HG03558 (cell line): ENCODE measurements at regions not wholly inside any gene's neighbourhood (a gene's known extent, or its start where the extent isn't known, plus 50 kb on each side); places are given as distances from the start of the nearest gene placed in this dataset.

Experiments used
- ATAC-seq: cut with Tn5 transposase; IDR thresholded peaks from one replicate; pipeline ENCODE4 v1.9.1; 2021; ENCODE audit warnings: moderate number of reproducible peaks; ENCODE audit not compliant: unreplicated experiment; ENCODE audit errors: extremely low read depth

DNA sequence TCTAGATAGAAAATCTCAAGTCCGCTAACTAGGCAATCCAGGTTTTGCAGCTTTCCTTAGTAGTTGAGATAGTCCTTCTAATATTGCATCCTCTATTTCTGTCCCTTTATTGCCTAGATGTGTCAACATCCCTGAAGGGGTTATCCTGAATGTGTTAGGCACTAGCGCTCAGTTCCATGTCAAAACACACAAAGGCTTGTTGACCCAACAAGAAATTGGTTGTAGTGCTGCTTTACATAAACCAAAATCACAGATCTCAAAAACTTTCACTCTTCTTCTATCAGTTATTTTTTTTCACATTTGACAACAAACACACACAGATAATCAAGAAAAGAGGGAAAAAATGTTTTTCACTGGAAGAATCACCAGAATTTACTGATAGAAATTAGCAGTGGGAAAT lies 51.4 kb upstream of the SOX2 start:
- no peak for ATAC-seq

DNA sequence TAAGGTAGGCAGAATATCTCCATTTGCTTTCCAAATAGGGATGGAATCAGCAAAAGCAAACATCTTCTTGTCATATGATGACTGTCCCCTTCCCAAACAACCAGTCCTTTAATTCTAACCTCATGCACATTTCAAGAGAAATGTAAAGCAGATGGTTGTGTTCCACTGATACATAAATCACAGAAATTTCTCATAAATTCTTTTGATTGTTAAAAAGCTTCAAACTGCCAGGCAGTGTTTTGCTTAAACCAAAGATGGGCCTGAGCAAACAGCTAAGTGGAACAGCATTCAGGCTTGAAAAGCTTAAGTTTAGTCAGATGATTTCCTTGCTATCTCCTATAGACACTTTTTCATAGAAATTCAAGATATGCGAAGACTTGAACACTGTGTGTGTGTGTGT lies 74.3 kb upstream of the SOX2 start:
- no peak for ATAC-seq

- no peak for ATAC-seq
These were observed 74.7 kb upstream of the SOX2 start for GRCh38 chr3:181637056-181637455.

DNA sequence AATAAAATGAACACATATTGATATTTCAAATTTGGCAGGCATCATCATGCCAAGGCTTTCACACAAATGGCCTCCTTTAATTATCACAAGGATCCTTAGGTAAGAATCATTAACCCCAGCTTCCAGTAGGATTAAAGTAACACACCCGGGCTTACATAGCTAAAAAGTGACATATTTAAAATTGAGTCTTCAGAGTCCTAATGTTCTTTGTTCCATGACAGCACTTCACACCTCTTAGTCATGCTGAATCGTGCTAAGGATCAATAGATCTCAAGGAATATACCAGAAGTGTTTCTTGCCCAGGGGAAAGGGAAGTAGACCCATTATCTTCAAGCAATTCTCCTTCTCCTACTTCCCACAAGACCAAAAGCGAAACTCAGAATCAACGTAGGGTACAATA lies 76.6 kb upstream of the SOX2 start:
- no peak for ATAC-seq

- ATAC-seq, result no peak
These were observed 78.2 kb upstream of the SOX2 start for GRCh38 chr3:181633556-181633955.

DNA sequence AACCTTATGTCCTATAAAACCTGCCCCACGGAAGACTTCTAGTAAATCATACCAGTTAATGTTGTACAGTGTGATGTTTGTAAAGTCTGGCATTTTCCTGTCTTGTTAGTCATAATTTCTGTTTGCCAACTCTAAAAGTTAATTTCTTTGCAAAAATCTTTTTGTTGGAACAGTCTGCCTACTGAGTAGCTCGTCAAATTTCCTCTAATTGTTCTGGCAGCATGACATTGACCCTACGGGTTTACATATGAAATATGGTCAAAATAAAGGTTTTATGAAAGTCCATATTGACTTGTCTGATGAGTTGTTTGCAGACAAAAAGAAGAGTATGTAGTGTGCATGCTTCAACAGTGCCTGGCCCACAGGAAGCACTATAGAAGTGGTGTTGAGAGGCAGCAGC lies 79.8 kb upstream of the SOX2 start:
- no peak for ATAC-seq

DNA sequence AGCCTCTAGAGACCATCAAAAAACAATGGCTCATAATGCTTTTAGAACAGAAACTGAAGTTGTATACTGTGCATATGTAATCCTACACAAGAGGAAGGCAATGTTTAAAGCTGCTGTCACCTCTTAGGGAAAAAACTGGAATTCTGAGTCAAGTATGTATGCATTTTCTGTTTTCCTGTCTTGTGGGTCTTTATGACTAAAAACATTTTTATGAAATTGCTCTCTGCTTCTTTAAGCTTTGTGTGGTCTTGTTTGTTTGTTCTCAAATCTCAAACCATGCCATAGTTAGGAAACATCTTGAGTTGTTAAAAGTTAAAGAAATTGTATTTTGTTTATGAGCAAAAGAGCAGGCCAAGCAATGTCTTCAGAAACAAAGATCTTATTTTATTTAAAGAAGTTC lies 80.9 kb upstream of the SOX2 start:
- ATAC-seq, result no peak

GRCh38 chr3:181629711-181630110 lies 82.0 kb upstream of the SOX2 start:
- no peak for ATAC-seq

DNA sequence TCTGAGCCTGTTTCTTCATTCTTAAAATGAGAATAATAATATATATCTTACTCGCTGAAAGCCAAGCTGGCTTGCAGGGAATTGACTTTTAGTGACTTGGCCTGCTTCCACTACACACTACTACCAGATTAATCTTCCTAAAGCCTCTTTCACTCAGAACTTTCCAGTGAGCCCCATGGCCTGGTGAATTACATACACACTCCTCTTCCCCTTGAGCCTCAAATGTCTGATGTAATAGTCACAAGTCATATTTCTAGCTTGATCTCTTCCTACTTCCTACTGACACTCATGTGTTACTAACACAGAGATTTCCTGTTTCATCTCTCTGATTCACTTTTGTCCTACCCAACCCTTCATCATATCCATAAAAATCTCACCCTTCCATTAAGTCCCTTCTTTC lies 82.7 kb upstream of the SOX2 start:
- ATAC-seq, result no peak

GRCh38 chr3:181628384-181628783 lies 83.3 kb upstream of the SOX2 start:
- no peak for ATAC-seq

GRCh38 chr3:181626036-181626435 lies 85.7 kb upstream of the SOX2 start:
- no peak for ATAC-seq

DNA sequence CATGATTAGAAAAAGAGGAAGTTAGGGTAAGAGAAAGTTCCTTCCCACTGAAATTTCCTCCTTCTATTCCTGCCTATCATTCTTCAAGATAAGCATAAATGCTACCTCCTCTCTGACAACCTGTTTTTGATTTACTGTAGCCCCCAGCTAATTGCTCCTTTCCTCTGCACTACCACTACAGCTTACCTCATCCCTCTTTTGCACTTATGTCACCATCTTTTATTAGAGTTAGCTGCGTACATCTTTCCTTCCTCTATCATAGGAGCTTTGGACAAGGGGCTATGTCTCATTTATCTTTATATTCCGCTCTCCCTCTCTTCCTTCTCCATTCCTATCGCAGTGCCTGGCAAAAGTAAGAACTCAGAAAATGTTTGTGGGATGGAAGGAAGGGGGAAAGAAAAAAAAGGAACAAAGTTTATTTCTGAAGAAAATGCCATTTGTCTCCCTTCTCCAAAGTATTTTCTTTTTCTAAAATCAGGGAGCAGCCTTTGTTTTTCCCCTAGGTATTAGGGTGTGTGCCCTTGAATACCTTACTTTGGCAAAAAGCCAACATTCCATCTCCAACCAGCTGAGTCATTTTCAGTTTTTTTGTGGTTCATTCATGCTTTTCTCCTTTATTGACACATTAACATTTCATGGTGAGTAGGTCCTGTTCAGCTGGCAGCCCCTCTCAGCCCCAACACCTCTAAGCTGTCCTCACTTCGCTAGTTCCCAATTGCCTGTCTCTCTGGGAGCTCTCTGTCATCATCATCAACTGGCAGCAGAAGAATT lies 87.6 kb upstream of the SOX2 start:
- no peak for ATAC-seq

GRCh38 chr3:181622365-181622764 lies 89.4 kb upstream of the SOX2 start:
- ATAC-seq, result no peak

DNA sequence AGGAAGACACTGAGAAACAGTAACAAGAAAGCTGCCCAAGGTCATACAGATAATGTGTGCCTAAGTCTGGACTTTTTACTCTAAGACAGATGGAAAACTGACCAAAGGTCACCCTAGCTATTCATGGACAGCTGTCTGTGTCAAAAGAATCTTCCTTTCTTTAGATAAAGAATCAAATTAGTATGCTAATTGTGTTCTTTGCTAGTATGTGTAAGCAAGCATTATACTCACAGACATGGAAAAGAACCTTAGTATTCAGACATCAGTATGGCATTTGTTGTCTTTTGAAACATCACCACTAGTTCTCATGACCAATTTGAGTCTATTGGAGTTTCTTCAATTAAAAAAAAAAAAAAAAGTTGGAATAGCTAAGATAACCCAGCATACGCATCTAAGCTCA lies 91.8 kb upstream of the SOX2 start:
- no peak for ATAC-seq

DNA sequence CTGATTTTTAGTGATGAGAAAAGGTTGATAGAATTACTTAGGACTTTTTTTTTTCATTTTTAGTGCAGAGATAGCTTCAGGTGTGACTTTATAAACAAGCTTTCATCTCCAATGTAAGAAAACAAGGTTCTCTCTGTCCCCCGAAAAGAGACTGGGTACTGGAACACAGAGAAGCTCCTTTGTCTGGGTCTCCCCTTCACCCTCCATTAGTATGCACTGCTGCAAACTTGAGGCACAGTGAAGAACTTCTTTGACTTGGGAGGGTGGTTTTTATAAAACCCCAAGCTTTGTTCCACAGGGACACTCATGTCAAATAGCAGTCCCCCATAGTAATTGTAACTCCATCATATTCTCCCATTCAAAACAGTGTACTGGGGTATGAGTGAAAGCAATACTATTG lies 93.5 kb upstream of the SOX2 start:
- no peak for ATAC-seq

DNA sequence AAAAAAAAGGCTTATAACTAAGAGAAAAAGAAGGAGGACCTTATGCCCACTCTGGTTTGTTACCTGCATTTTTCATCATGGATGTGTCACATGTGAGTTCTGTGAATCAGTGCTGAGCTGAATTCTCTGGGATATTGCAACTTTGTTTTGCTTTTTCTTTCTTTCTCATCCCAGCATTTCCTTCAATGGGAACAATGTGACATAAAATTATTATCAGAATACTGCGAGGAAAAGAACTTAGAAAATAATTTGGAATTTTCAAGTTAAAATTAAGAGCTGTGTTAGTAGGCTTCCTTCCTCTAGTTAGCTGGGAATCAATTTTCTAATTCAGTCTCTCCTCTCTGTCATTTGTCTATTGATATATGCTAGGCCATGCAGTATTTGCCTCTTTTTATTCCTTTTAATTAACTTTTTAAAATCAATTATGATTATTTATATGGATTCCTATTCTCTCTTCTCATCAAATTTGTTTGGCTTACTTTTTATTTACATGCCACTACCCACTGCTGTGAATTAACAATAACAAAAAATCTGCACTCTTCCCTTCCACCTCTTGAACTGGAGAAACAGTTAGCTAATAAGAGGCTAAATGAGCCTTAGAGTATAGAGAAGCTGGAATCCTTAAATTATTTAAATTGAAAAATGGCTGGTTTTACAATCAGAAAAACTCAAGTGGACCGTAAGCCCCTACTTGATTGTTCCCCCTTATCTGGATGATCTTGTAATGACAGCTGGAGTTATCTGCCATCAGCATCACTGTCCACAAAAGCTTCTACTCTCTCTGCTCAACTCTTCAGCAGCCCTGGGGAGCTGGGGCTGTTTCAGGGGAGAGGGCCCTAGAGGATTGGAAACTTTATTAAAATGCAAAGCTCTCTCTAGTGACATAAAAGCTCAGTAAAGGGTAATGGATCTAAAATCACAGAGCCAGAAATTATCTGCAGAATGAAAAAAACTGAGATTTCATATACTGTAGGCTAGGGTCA lies 95.3 kb upstream of the SOX2 start:
- no peak for ATAC-seq

- no peak for ATAC-seq
These were observed 96.1 kb upstream of the SOX2 start for GRCh38 chr3:181615666-181616065.

DNA sequence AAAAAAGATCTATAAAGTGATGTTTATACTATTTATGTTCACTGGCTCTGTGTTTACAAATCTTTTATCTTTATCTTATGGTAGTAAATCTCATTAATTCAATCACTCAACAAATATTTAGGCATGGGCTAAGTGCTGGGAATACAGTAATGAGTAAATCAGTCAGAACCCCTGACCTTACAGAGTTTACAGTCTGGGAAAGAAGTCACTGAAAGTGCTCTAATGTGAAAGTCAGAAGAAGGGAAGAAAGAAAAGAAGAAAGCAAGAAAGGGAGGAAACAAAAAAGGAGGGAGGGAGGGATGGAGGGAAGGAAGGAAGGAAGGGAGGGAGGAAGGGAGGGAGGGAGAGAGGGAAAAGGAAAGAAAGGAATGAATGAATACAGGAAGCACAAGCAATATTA lies 96.8 kb upstream of the SOX2 start:
- ATAC-seq, result no peak

DNA sequence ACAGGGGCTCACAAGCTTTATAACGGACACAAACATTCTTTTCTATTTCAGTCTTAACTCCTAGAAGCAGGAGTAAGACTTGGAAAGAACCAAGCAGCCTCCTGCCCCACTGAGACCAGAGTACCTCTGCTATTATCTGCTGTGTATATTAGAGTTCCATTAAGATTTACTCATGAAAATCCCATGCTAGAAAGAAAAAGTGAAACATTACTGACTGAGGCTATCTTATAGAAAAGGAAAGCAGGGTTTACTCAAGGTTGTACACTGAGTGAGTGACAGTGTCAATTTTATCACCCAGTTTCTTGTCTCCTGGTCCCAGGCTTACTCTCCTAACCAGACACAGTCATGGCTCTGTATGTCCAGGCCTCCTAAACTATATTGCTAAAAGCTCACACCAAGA lies 97.9 kb upstream of the SOX2 start:
- no peak for ATAC-seq

DNA sequence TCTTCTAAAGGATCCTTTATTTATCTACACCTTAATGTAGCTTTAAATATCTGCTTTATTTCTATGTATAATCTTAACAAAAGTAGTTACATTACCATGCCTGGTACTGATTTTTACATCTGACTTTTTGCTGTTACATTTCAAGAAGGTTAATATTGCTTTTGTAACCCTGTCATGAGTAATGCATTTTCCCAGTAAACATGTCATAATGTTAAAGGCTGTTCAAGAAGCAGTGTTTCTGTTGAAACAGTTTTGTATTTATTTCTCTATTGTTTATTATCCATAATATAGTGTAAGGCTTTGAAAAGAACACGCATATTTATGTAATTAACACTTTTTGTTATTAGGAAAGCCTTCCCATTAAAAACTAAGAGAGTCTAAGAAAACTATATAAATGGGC lies 98.5 kb upstream of the SOX2 start:
- ATAC-seq, result no peak

DNA sequence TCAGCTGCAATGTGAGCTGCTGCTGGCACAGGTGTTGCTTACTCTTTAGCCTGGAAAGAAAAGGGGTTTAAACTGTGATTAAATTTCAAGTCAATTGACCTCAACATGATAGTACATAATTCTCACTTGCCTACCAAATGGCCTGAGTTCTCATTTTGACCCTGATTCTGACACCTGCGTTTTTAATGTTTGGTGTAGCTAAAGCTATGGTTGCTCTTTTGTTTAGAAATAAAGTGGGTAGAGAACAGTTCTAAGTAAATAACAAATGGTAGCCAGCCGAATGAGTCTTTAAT lies 100.8 kb upstream of the SOX2 start:
- no peak for ATAC-seq
